ENCODE measurements at regions not wholly inside any gene's neighbourhood (a gene's known extent, or its start where the extent isn't known, plus 50 kb on each side); places are given as distances from the start of the nearest gene placed in this dataset.

DNA sequence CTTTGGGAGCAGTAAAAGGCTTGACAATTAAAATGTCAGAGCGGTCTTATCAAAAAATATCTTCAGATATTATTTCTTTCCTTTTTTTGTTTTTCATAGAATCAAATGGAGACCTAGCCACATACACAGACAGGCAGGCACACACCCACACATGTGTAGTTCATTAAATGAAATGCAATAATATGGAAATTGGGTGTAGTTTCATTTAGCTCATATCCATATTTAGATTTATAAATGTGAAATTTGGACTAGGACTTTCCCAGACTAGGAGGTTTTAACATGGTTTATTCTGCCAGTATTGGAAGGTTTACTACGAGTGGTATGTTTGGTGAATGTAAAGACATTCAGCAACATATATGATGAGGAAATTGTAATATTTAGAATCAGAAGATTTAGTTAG is 277.7 kb upstream of the NT5E start:
- no peak for TF ChIP-seq POLR2AphosphoS5 (IDR thresholded peaks at IDR 0.05; ENCODE audit: low read depth, low read length)
- no peak for TF ChIP-seq POLR2A (IDR thresholded peaks at IDR 0.05; ENCODE audit: low read depth, low read length)
- TF ChIP-seq TAF1 (IDR thresholded peaks at IDR 0.05; ENCODE audit: borderline replicate concordance, low read depth, low read length) = no peak

Measured in GM12892 (cell line).